ENCODE measurements at regions not wholly inside any gene's neighbourhood (a gene's known extent, or its start where the extent isn't known, plus 50 kb on each side); places are given as distances from the start of the nearest gene placed in this dataset.

DNA sequence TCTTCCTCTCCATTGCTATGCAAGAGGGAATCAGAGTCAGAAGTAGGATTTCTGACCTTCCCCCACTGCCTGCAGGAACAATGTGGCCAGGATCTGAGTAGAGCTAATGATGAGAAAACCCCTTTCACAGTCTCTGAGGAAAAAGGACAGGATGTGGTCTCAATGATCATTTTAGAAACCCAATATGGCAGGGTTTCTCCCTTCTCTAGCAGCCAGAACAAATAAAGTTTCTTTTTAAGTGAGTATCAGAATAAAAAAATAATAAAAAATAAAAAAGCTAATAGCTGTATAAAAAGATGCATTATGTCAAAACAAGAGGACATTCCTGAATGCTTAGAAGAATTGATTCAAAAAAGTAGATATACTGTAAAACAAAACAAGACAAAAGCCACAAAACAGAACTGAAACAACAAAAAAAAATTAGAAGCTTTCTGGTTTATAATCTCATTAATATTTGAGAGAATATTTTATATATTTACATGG is 1124.9 kb upstream of the ZEB2 start:
- DNase-seq = no peak

DNA sequence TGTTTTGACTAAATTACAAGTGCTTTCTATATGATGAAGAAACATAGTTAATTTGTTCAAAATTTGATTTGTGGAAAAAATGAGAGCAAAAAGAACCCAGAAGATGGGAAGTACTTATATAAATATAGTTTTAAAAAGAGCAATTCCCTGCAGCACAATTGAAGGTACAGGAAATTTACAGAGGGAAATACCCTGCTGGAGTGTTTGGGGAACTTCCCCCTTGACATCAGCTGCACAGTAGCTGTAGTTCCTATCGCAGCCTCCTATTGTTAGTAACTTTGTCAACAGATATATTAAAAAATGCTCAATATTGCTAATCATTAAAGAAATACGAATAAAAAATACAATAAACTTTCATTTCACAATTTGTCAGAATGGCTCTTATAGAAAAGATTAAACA is 1118.8 kb upstream of the ZEB2 start:
- in situ Hi-C loops (cut with HindIII; ENCODE audit: low pct_ligation_motif_present, low pct_unique_long_range_greater_than_20kb, low sequenced_read_pairs) = no loop called here
- no peak for DNase-seq

More for the DNA sequence above, 1124.9 kb upstream of the ZEB2 start:
- in situ Hi-C loops (cut with HindIII; ENCODE audit: low pct_ligation_motif_present, low pct_unique_long_range_greater_than_20kb, low sequenced_read_pairs) = no loop called here

- in situ Hi-C loops (cut with HindIII; ENCODE audit: low pct_ligation_motif_present, low pct_unique_long_range_greater_than_20kb, low sequenced_read_pairs) = no loop called here
- no peak for DNase-seq
Measured at GRCh38 chr2:145635706-145636427, 1115.9 kb upstream of the ZEB2 start.

DNA sequence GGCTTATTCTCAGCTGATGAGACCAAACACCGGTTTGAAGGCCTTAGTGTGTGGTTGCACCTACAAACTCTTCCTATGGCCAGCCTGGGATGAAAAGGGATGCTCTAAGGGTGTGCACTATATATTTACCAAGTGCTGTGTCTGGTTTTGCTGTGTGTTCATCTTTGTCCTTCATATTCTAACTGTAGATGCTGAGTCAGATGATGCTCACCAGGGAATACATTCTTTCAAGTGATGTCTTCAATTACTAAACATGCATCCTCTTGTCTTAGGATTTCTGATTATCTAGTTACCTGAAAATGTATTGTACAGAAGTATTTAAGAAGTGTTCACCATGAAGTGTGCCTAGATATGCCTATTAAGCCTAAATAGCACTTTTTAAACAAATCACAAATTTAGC is 1111.6 kb upstream of the ZEB2 start:
- in situ Hi-C loops (cut with HindIII; ENCODE audit: low pct_ligation_motif_present, low pct_unique_long_range_greater_than_20kb, low sequenced_read_pairs) = no loop called here
- DNase-seq = no peak

DNA sequence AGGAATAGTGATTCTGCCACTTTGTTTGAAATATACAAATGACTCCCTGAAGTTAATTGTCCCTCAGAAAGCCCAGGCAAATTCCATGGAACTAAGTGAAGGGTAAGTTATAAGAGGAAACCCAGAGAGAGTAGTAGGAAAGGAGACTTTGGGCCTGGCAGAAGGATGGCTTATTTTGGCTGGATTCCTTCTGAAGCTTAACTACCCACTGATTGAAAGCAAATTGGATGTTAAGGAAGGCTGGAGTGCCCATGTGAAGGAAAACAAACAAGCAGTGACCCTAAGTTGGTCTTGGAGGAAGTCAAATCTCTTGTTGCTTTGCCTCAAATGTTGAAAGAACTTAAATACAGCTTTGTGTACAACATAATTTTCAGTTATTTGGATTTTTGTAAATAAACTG is 1106.4 kb upstream of the ZEB2 start:
- in situ Hi-C loops (cut with HindIII; ENCODE audit: low pct_ligation_motif_present, low pct_unique_long_range_greater_than_20kb, low sequenced_read_pairs) = no loop called here
- no peak for DNase-seq

- DNase-seq = no peak
- in situ Hi-C loops (cut with HindIII; ENCODE audit: low pct_ligation_motif_present, low pct_unique_long_range_greater_than_20kb, low sequenced_read_pairs) = no loop called here
Measured at GRCh38 chr2:145625111-145625510, 1105.2 kb upstream of the ZEB2 start.

DNA sequence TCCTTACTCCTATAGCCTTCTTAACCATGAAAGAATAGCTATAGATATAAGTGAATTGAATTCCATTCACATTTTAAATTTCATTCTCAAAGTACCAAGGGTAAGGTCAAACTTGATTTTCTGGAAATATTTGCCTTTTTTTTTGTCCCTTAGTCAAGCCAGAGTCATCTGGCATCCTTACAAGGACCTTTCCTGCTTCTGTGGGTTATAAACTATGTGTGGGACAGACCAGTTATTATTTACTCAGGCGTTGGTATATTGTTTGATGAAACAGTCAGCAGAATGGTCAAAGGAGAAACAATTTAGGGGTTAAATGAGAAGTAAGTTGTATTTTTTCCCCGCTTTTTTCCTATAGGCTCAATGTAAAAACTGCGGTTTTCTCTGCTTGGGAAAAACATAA is 1103.2 kb upstream of the ZEB2 start:
- DNase-seq = no peak
- in situ Hi-C loops (cut with HindIII; ENCODE audit: low pct_ligation_motif_present, low pct_unique_long_range_greater_than_20kb, low sequenced_read_pairs) = no loop called here

- no peak for DNase-seq
- in situ Hi-C loops (cut with HindIII; ENCODE audit: low pct_ligation_motif_present, low pct_unique_long_range_greater_than_20kb, low sequenced_read_pairs) = no loop called here
Measured at GRCh38 chr2:145622285-145622684, 1102.4 kb upstream of the ZEB2 start.

DNA sequence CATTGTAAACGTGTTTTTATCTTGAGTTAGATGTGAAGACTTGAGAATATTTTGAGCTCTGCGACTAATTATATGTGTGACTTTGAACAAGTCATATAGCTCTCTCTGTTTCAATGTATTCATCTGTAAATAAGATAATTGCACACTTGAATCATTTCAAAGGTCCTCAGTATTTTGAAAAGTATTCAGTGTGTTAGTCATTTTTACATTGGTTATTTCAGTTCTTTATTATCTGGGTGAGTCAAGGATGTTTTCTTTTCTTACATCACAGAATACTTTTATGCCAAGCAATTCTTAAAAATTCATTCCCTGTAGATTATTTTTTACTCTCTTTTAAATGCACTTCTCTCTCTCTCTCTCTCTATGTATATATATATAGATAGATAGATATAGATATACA is 1098.0 kb upstream of the ZEB2 start:
- in situ Hi-C loops (cut with HindIII; ENCODE audit: low pct_ligation_motif_present, low pct_unique_long_range_greater_than_20kb, low sequenced_read_pairs) = no loop called here
- DNase-seq = peak; percentile 65

GRCh38 chr2:145617420-145617819 is 1097.5 kb upstream of the ZEB2 start:
- no peak for DNase-seq
- in situ Hi-C loops (cut with HindIII; ENCODE audit: low pct_ligation_motif_present, low pct_unique_long_range_greater_than_20kb, low sequenced_read_pairs) = no loop called here

- no peak for DNase-seq
- in situ Hi-C loops (cut with HindIII; ENCODE audit: low pct_ligation_motif_present, low pct_unique_long_range_greater_than_20kb, low sequenced_read_pairs) = no loop called here
Measured at GRCh38 chr2:145615626-145616025, 1095.7 kb upstream of the ZEB2 start.

- DNase-seq = no peak
- in situ Hi-C loops (cut with HindIII; ENCODE audit: low pct_ligation_motif_present, low pct_unique_long_range_greater_than_20kb, low sequenced_read_pairs) = no loop called here
Measured at GRCh38 chr2:145609951-145610350, 1090.0 kb upstream of the ZEB2 start.

DNA sequence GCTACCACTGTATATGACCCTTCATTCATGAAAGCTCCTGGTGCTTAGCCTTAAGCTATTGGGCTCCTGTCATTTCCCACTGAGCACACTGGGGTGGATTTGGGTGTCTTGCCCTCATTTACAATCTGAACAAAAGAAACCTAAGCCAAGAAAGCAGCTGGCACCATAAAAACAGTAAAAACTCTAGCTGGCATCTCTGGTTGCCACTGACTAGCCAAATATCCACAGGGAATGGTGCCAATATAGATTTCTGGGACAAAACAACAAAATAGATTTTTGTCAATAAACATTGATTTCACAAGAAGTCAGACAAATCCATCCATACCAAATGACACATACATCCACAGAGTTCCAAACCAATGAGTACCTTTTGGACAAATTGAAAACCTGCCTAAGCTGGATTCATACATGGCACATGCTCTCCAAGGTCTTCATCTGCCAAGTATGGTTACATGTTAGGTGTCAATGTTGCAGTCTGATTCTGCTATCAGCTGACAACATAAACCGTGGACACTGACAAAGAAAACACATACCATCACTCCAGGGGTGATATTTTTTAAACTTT is 1081.5 kb upstream of the ZEB2 start:
- DNase-seq = no peak
- in situ Hi-C loops (cut with HindIII; ENCODE audit: low pct_ligation_motif_present, low pct_unique_long_range_greater_than_20kb, low sequenced_read_pairs) = no loop called here

DNA sequence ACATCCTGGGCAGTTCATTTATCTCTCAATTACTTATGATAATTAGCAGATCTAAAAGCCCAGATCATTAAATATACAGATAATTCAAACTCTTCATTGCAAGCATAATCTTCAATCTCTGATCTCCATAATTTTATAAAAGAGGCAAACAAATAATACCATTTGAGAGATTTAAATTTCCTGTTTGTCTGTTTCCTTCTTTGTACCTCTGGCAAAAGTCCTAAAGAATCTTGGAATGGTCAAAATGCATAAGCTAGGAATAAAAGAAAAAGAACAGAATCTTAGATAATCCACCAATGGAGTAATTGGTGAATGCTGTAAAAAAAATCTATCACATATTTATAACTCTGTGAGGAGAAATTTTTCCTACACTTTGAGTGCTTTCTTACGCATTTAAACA is 1080.9 kb upstream of the ZEB2 start:
- in situ Hi-C loops (cut with HindIII; ENCODE audit: low pct_ligation_motif_present, low pct_unique_long_range_greater_than_20kb, low sequenced_read_pairs) = no loop called here
- no peak for DNase-seq

DNA sequence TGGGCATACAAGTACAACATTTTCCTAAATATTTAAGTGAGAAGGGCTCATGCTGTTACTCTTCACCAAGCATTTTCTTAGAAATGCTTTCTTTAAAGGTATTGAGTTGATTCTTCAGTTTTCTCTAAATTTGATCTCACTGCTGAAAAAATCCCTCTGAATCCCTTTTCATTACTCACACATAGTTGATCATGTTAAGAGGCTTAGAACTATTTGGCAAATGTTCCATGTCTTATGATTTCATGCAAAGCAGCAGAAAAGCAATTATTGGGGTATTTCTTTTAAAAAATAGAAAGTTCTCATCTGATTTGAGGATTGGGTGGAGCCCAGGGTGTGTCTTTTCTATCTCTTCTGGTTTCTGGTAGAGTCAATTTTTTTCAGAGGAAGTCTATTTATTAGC is 1079.8 kb upstream of the ZEB2 start:
- DNase-seq = no peak
- in situ Hi-C loops (cut with HindIII; ENCODE audit: low pct_ligation_motif_present, low pct_unique_long_range_greater_than_20kb, low sequenced_read_pairs) = no loop called here

DNA sequence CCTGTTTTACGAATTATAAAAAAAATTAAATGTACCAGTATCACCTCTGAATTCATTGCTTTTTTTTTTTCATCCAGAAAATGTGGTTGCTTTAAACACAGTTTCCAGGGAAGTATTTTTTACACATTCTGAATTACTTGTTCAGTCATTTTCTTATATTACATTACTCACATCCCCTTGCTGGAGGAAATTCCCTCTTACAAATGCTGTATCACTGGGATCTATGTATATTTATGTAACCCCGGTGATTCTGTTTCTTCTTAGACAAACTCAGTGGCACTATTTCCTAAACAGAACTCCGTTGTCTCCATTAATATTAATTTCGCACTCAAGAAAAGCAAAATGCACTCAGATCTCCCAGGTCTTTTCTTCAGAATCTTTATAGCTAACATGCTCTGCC is 1078.5 kb upstream of the ZEB2 start:
- no peak for DNase-seq
- in situ Hi-C loops (cut with HindIII; ENCODE audit: low pct_ligation_motif_present, low pct_unique_long_range_greater_than_20kb, low sequenced_read_pairs) = no loop called here

DNA sequence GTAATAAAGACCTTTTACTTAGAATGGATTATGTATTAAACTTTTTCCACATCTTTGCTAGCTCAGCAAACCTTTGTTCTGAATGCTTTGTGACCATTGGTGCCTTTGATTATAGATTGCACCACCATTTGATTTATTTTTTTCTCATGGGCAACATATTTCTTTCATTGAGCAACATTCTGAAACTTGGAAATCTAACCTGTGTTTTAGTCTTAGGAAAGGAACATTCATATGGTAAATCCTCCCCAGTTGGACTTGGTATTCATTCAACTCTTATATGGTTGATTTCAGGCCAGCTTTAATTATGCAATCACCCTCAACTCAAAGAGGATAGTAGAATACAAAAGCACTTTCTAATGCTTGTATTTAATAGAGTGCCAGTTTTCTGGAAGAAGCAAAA is 1077.9 kb upstream of the ZEB2 start:
- in situ Hi-C loops (cut with HindIII; ENCODE audit: low pct_ligation_motif_present, low pct_unique_long_range_greater_than_20kb, low sequenced_read_pairs) = no loop called here
- DNase-seq = no peak

- no peak for DNase-seq
- in situ Hi-C loops (cut with HindIII; ENCODE audit: low pct_ligation_motif_present, low pct_unique_long_range_greater_than_20kb, low sequenced_read_pairs) = no loop called here
Measured at GRCh38 chr2:145597006-145597405, 1077.1 kb upstream of the ZEB2 start.

- DNase-seq = no peak
- in situ Hi-C loops (cut with HindIII; ENCODE audit: low pct_ligation_motif_present, low pct_unique_long_range_greater_than_20kb, low sequenced_read_pairs) = no loop called here
Measured at GRCh38 chr2:145596416-145596815, 1076.5 kb upstream of the ZEB2 start.

- no peak for DNase-seq
- in situ Hi-C loops (cut with HindIII; ENCODE audit: low pct_ligation_motif_present, low pct_unique_long_range_greater_than_20kb, low sequenced_read_pairs) = no loop called here
Measured at GRCh38 chr2:145595296-145595695, 1075.4 kb upstream of the ZEB2 start.
